NCI-H345 treated with DMSO at 0.1 percent for 48 hours (cell line): ENCODE measurements at regions not wholly inside any gene's neighbourhood (a gene's known extent, or its start where the extent isn't known, plus 50 kb on each side); places are given as distances from the start of the nearest gene placed in this dataset.
A peak's percentile ranks its signal among the peaks of the same experiment; 100 is the strongest.

Experiments used
- DNase-seq: peaks from one replicate; lab custom pipeline; 2025; ENCODE audit not compliant: unreplicated experiment; lab: John Stamatoyannopoulos, UW

GRCh38 chr21:25424634-25425033, 182.6 kb downstream of the MRPL39 start:
- no peak for DNase-seq

- no peak for DNase-seq
Measured at GRCh38 chr21:25424048-25424447, 183.2 kb downstream of the MRPL39 start.

- no peak for DNase-seq
Measured at GRCh38 chr21:25422610-25423608, 184.4 kb downstream of the MRPL39 start.

- no peak for DNase-seq
Measured at GRCh38 chr21:25421321-25422028, 185.8 kb downstream of the MRPL39 start.

GRCh38 chr21:25420831-25421230, 186.4 kb downstream of the MRPL39 start:
- no peak for DNase-seq

GRCh38 chr21:25416669-25417068, 190.6 kb downstream of the MRPL39 start:
- DNase-seq = no peak

- DNase-seq = no peak
Measured at GRCh38 chr21:25412100-25412499, 195.2 kb downstream of the MRPL39 start.

GRCh38 chr21:25409978-25410377, 197.3 kb downstream of the MRPL39 start:
- no peak for DNase-seq

- no peak for DNase-seq
Measured at GRCh38 chr21:25408666-25409065, 198.6 kb downstream of the MRPL39 start.

GRCh38 chr21:25406887-25407579, 200.2 kb downstream of the MRPL39 start:
- no peak for DNase-seq

- no peak for DNase-seq
Measured at GRCh38 chr21:25405984-25406383, 201.3 kb downstream of the MRPL39 start.

GRCh38 chr21:25402134-25402961, 204.9 kb downstream of the MRPL39 start:
- DNase-seq = no peak

GRCh38 chr21:25400427-25400826, 206.9 kb downstream of the MRPL39 start:
- no peak for DNase-seq

GRCh38 chr21:25398630-25399029, 208.7 kb downstream of the MRPL39 start:
- no peak for DNase-seq

- no peak for DNase-seq
Measured at GRCh38 chr21:25396135-25396711, 211.1 kb downstream of the MRPL39 start.

- DNase-seq = no peak
Measured at GRCh38 chr21:25391777-25392176, 215.5 kb downstream of the MRPL39 start.

GRCh38 chr21:25390701-25391100, 216.6 kb downstream of the MRPL39 start:
- DNase-seq = no peak

- DNase-seq = no peak
Measured at GRCh38 chr21:25387665-25388064, 219.6 kb downstream of the MRPL39 start.

GRCh38 chr21:25385911-25386474, 221.3 kb downstream of the MRPL39 start:
- peak; percentile 78 for DNase-seq

- no peak for DNase-seq
Measured at GRCh38 chr21:25385341-25385740, 221.9 kb downstream of the MRPL39 start.
